Erythroblast (primary cell): ENCODE measurements at regions not wholly inside any gene's neighbourhood (a gene's known extent, or its start where the extent isn't known, plus 50 kb on each side); places are given as distances from the start of the nearest gene placed in this dataset.

Experiments used
- GATA1 ChIP-seq: IDR thresholded peaks from 2 replicates; pipeline ENCODE4 v1.6.1; 2011; ENCODE audit warnings: low read depth, mild to moderate bottlenecking, control low read depth, low read length, moderate library complexity
- POLR2A ChIP-seq: IDR thresholded peaks from 2 replicates; pipeline ENCODE4 v1.6.1; 2011; ENCODE audit warnings: mild to moderate bottlenecking, low read length

- no peak for TF ChIP-seq POLR2A
- no peak for TF ChIP-seq GATA1
Observed at GRCh38 chr20:55360895-55361294, 644.4 kb downstream of the CBLN4 start.
